SU-DHL-6 (cell line): ENCODE measurements at regions not wholly inside any gene's neighbourhood (a gene's known extent, or its start where the extent isn't known, plus 50 kb on each side); places are given as distances from the start of the nearest gene placed in this dataset.

Experiments
- EZH2phosphoT487 ChIP-seq: fragments of 200-600 bp; sonication (generic), shearing (Covaris generic); conservative IDR thresholded peaks from 2 replicates; pipeline ENCODE4 v1.6.1; 2018; ENCODE audit warnings: mild to moderate bottlenecking, antibody characterized with exemption, low read length, moderate library complexity, mixed read lengths
- TF ChIP-seq, protein P1 (sequence below): fragments of 200-600 bp; sonication (generic); IDR thresholded peaks from one replicate; pipeline ENCODE4 v1.5.1; 2017; ENCODE audit warnings: antibody characterized with exemption, mild to moderate bottlenecking, low read length, moderate library complexity; ENCODE audit not compliant: insufficient read depth, poor library complexity, severe bottlenecking

GRCh38 chr7:114777288-114777687, 144.6 kb upstream of the MDFIC start:
- TF ChIP-seq, protein P1, sequence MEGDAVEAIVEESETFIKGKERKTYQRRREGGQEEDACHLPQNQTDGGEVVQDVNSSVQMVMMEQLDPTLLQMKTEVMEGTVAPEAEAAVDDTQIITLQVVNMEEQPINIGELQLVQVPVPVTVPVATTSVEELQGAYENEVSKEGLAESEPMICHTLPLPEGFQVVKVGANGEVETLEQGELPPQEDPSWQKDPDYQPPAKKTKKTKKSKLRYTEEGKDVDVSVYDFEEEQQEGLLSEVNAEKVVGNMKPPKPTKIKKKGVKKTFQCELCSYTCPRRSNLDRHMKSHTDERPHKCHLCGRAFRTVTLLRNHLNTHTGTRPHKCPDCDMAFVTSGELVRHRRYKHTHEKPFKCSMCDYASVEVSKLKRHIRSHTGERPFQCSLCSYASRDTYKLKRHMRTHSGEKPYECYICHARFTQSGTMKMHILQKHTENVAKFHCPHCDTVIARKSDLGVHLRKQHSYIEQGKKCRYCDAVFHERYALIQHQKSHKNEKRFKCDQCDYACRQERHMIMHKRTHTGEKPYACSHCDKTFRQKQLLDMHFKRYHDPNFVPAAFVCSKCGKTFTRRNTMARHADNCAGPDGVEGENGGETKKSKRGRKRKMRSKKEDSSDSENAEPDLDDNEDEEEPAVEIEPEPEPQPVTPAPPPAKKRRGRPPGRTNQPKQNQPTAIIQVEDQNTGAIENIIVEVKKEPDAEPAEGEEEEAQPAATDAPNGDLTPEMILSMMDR = no peak
- no peak for TF ChIP-seq EZH2phosphoT487
